ENCODE measurements at regions not wholly inside any gene's neighbourhood (a gene's known extent, or its start where the extent isn't known, plus 50 kb on each side); places are given as distances from the start of the nearest gene placed in this dataset.

GRCh38 chr18:60020107-60020925 is 120.5 kb downstream of the PMAIP1 start:
- no peak for TF ChIP-seq POLR2A (IDR thresholded peaks at IDR 0.05)
- TF ChIP-seq, protein P1, sequence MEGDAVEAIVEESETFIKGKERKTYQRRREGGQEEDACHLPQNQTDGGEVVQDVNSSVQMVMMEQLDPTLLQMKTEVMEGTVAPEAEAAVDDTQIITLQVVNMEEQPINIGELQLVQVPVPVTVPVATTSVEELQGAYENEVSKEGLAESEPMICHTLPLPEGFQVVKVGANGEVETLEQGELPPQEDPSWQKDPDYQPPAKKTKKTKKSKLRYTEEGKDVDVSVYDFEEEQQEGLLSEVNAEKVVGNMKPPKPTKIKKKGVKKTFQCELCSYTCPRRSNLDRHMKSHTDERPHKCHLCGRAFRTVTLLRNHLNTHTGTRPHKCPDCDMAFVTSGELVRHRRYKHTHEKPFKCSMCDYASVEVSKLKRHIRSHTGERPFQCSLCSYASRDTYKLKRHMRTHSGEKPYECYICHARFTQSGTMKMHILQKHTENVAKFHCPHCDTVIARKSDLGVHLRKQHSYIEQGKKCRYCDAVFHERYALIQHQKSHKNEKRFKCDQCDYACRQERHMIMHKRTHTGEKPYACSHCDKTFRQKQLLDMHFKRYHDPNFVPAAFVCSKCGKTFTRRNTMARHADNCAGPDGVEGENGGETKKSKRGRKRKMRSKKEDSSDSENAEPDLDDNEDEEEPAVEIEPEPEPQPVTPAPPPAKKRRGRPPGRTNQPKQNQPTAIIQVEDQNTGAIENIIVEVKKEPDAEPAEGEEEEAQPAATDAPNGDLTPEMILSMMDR (IDR thresholded peaks at IDR 0.05): no peak

All from tibial nerve (tissue), 3 donors.